Panc1 (cell line): ENCODE measurements at regions not wholly inside any gene's neighbourhood (a gene's known extent, or its start where the extent isn't known, plus 50 kb on each side); places are given as distances from the start of the nearest gene placed in this dataset.

Source experiments
- ATAC-seq: fragments of 200-7000 bp; cut with Tn5 transposase; 2 replicates; pipeline ENCODE4 v1.9.1; 2020; ENCODE audit warnings: mild to moderate bottlenecking, moderate library complexity
- BruUV-seq: library from RNA; stranded (reverse); fragments of 400-500 nt; replicated peaks from 2 replicates; lab custom pipeline; 2021; lab: Mats Ljungman, UMichigan
- CTCF ChIA-PET: fragments of 300-600 bp; sonication (Branson Sonifier 250); formaldehyde crosslinking; loops from one replicate; lab custom pipeline; 2022; ENCODE audit warnings: antibody characterized with exemption; lab: Charles Lee
- POLR2A ChIA-PET: fragments of 300-600 bp; sonication (Branson Sonifier 250); formaldehyde crosslinking; loops from one replicate; lab custom pipeline; 2022; ENCODE audit warnings: antibody characterized with exemption; lab: Charles Lee
- DNase-seq: peaks from one replicate; pipeline ENCODE4 v3.0.0-alpha.2; 2010; ENCODE audit warnings: low read depth, low spot score
- H3K27ac ChIP-seq: 2 replicates; pipeline ENCODE4 v1.5.1; 2011; ENCODE audit warnings: mild to moderate bottlenecking, low read length, inconsistent platforms
- H3K27me3 ChIP-seq: fragments of 200-500 bp; sonication (Bioruptor generic); 2 replicates; pipeline ENCODE4 v1.6.0; 2014; ENCODE audit warnings: low read length, inconsistent platforms; ENCODE audit not compliant: control insufficient read depth, insufficient read depth
- H3K36me3 ChIP-seq: fragments of 200-500 bp; sonication (Bioruptor generic); 2 replicates; pipeline ENCODE4 v1.5.1; 2014; ENCODE audit warnings: inconsistent platforms, mild to moderate bottlenecking, low read length, moderate library complexity; ENCODE audit not compliant: control insufficient read depth, insufficient read depth
- H3K4me1 ChIP-seq: 2 replicates; pipeline ENCODE4 v1.5.1; 2011; ENCODE audit warnings: inconsistent platforms, mild to moderate bottlenecking, low read length, moderate library complexity; ENCODE audit not compliant: control insufficient read depth, insufficient read depth
- H3K4me3 ChIP-seq, 2 experiments: 2 replicates each; pipeline ENCODE4 v1.5.1; 2011 to 2012; ENCODE audit warnings: low read depth in 2 of 2, low read length in 2 of 2, mild to moderate bottlenecking in 2 of 2, inconsistent platforms in 1 of 2, moderate library complexity in 1 of 2
- H3K9me3 ChIP-seq: fragments of 200-500 bp; sonication (Bioruptor generic); 2 replicates; pipeline ENCODE4 v1.5.1; 2014; ENCODE audit warnings: low read depth, mild to moderate bottlenecking, inconsistent platforms, low read length, moderate library complexity; ENCODE audit not compliant: control insufficient read depth, insufficient read depth
- POLR2AphosphoS5 ChIP-seq: IDR thresholded peaks from 2 replicates; pipeline ENCODE4 v1.6.1; 2012; ENCODE audit warnings: mild to moderate bottlenecking, low read depth, low read length, moderate library complexity
- SIN3A ChIP-seq: IDR thresholded peaks from 2 replicates; pipeline ENCODE4 v1.6.1; 2012; ENCODE audit warnings: low read depth, mild to moderate bottlenecking, low read length, moderate library complexity, borderline replicate concordance; ENCODE audit not compliant: insufficient read depth
- TCF7L2 ChIP-seq: IDR thresholded peaks from 2 replicates; pipeline ENCODE4 v1.6.1; 2011; ENCODE audit warnings: mild to moderate bottlenecking, low read depth, low read length, inconsistent platforms
- in situ Hi-C: cut with HindIII; loops from 2 replicates; pipeline ENCODE4 v1.10.0; 2016; ENCODE audit warnings: low sequenced_read_pairs, low pct_unique_long_range_greater_than_20kb
- intact Hi-C: fragments of 100-400 bp; cut with micrococcal nuclease; formaldehyde crosslinking; loops from one replicate; pipeline ENCODE4 v1.10.0; 2022; ENCODE audit not compliant: unreplicated experiment
- TF ChIP-seq, protein P1 (sequence below), 2 experiments: IDR thresholded peaks; 2 replicates each; pipeline ENCODE4 v1.6.1; 2011 to 2012; ENCODE audit warnings: low read depth in 2 of 2, control low read depth in 1 of 2, low read length in 1 of 2, mild to moderate bottlenecking in 1 of 2, moderate library complexity in 1 of 2; ENCODE audit not compliant: insufficient read depth in 1 of 2
- TF ChIP-seq, protein P2 (sequence below): fragments of 450-650 bp; IDR thresholded peaks from 2 replicates; pipeline ENCODE4 v1.5.1; 2017; ENCODE audit warnings: mild to moderate bottlenecking

DNA sequence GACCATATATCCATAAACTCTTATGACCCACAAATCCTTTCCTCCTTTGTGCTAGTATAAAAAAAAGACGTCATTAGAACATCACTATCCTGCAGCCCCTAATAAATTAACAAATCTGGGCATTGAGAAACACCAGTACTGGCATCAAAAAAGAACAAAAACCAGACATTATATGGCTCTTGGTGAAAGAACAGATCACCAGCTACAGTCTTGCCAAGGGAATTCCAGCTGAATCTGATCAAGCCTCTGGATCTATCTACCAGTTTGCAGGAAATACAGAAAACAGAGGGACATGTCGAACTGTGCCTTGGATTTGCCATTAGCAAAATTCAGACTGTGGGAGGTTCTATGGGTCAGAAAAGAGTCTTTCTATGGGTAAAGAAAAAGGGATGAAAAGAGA is 93.7 kb upstream of the DDX18 start:
- BruUV-seq, result no TSS peak
- H3K4me3 ChIP-seq, result no peak overlapping the region
- no peak for DNase-seq
- ChIA-PET CTCF (no interaction called here), POLR2A (no interaction called here)
- no peaks in the 10 kb centered on the region for H3K27me3 ChIP-seq
- no peaks in the 10 kb centered on the region for H3K9me3 ChIP-seq
- H3K27ac ChIP-seq, result no peak overlapping the region
- in situ Hi-C loops, result no loop called here
- TF ChIP-seq SIN3A (no peak), TCF7L2 (no peak), POLR2AphosphoS5 (no peak)
- TF ChIP-seq, protein P1, sequence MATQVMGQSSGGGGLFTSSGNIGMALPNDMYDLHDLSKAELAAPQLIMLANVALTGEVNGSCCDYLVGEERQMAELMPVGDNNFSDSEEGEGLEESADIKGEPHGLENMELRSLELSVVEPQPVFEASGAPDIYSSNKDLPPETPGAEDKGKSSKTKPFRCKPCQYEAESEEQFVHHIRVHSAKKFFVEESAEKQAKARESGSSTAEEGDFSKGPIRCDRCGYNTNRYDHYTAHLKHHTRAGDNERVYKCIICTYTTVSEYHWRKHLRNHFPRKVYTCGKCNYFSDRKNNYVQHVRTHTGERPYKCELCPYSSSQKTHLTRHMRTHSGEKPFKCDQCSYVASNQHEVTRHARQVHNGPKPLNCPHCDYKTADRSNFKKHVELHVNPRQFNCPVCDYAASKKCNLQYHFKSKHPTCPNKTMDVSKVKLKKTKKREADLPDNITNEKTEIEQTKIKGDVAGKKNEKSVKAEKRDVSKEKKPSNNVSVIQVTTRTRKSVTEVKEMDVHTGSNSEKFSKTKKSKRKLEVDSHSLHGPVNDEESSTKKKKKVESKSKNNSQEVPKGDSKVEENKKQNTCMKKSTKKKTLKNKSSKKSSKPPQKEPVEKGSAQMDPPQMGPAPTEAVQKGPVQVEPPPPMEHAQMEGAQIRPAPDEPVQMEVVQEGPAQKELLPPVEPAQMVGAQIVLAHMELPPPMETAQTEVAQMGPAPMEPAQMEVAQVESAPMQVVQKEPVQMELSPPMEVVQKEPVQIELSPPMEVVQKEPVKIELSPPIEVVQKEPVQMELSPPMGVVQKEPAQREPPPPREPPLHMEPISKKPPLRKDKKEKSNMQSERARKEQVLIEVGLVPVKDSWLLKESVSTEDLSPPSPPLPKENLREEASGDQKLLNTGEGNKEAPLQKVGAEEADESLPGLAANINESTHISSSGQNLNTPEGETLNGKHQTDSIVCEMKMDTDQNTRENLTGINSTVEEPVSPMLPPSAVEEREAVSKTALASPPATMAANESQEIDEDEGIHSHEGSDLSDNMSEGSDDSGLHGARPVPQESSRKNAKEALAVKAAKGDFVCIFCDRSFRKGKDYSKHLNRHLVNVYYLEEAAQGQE (IDR thresholded peaks at IDR 0.05; ENCODE audit: insufficient read depth in 1 of 2, low read depth in 2 of 2, low read length in 1 of 2), result no peak
- TF ChIP-seq, protein P2, sequence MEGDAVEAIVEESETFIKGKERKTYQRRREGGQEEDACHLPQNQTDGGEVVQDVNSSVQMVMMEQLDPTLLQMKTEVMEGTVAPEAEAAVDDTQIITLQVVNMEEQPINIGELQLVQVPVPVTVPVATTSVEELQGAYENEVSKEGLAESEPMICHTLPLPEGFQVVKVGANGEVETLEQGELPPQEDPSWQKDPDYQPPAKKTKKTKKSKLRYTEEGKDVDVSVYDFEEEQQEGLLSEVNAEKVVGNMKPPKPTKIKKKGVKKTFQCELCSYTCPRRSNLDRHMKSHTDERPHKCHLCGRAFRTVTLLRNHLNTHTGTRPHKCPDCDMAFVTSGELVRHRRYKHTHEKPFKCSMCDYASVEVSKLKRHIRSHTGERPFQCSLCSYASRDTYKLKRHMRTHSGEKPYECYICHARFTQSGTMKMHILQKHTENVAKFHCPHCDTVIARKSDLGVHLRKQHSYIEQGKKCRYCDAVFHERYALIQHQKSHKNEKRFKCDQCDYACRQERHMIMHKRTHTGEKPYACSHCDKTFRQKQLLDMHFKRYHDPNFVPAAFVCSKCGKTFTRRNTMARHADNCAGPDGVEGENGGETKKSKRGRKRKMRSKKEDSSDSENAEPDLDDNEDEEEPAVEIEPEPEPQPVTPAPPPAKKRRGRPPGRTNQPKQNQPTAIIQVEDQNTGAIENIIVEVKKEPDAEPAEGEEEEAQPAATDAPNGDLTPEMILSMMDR, result no peak
- no peaks in the 10 kb centered on the region for H3K36me3 ChIP-seq
- intact Hi-C loops, result no loop called here
- no peaks in the 10 kb centered on the region for H3K4me1 ChIP-seq
- ATAC-seq, result no peak

DNA sequence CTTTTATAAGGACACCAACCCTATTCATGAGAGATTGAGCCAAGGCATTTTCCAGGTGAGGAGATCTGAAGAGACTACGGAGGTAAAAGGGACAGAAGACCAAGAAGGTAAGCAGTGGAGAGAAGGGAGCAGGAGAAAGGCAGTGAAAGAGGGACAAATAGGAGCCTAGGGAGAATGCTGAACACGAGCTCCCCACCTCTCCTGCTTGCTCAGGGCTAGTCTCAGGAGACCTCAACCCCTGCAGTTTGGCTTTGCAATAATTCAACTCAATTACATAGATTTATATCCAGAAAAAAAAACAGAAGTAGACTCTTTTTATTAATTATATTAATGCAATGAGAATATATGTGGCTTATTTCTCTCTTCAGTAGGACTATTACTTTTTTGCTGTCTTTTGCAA is 91.0 kb upstream of the DDX18 start:
- in situ Hi-C loops, result no loop called here
- CTCF ChIA-PET, result no interaction called here
- intact Hi-C loops, result no loop called here
- no peak overlapping the region for H3K4me3 ChIP-seq
- ATAC-seq (no peak), DNase-seq (no peak)
- POLR2A ChIA-PET, result no interaction called here
- no peaks in the 10 kb centered on the region for H3K27me3 ChIP-seq
- TF ChIP-seq, protein P2, result no peak
- TF ChIP-seq POLR2AphosphoS5 (no peak), TCF7L2 (no peak), SIN3A (no peak)
- TF ChIP-seq, protein P1 (IDR thresholded peaks at IDR 0.05; ENCODE audit: insufficient read depth in 1 of 2, low read depth in 2 of 2, low read length in 1 of 2), result no peak
- no peak overlapping the region for H3K27ac ChIP-seq
- H3K9me3 ChIP-seq, result no peaks in the 10 kb centered on the region
- no peaks in the 10 kb centered on the region for H3K4me1 ChIP-seq
- H3K36me3 ChIP-seq, result no peaks in the 10 kb centered on the region
- BruUV-seq, result no TSS peak
